ENCODE measurements at regions not wholly inside any gene's neighbourhood (a gene's known extent, or its start where the extent isn't known, plus 50 kb on each side); places are given as distances from the start of the nearest gene placed in this dataset.
"Not testable (repeated sequence)": the region's sequence is repeated elsewhere in the genome, so short reads cannot be mapped to it uniquely, and the experiment has no call there.

DNA sequence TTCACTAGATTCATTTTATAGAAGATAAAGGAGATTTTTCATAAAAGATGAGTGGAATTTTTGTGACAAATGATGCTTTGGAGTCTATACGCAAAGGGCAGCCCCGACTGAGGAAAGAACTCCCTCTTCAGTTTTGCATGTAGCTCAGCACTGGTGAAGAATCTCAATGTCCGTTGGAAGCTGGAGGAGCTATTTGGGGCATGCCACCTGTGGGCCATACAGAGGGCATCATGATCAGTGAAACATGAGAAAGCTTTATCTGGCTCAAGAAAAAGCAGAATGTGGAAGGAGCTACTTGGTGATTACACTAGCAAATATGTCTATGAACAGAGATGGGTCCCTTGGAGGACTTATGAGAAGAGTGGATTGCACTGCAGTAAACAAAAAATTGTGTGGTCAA, 1359.3 kb downstream of the REEP3 start:
- no peaks in the 10 kb centered on the region for H3K27me3 ChIP-seq (replicated peaks)
- in situ Hi-C loops (cut with HindIII; ENCODE audit: low pct_ligation_motif_present, low sequenced_read_pairs), result no loop called here
- no peak for DNase-seq
- H3K4me3 ChIP-seq (ENCODE audit: low read depth, low read length), result no peak overlapping the region
- H3K36me3 ChIP-seq (replicated peaks), result no peaks in the 10 kb centered on the region
- no peak for TF ChIP-seq CTCF (IDR thresholded peaks at IDR 0.05; ENCODE audit: low read depth, low read length, missing control alignments)
- no peak overlapping the region for H3K27ac ChIP-seq

DNA sequence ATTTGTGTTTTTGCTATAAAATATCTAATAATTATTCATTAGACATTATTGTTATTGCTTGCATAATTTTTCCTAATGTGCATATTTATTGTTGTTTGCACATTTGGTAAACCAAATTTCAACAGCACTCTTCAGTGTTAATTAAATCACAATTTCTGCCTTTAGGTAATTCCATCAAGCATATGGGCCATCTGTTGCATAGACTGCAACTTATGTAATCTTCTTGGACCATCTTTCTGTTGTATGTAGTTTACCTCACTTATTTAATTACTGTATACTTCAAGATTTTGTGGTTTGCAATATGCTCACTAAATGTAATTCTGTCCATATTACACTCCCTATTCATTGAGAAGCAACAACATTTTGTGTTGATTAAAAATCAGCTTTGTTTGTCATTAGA, 1360.1 kb downstream of the REEP3 start:
- no peak for DNase-seq
- no peak overlapping the region for H3K4me3 ChIP-seq (ENCODE audit: low read depth, low read length)
- no peak overlapping the region for H3K27ac ChIP-seq
- no peaks in the 10 kb centered on the region for H3K36me3 ChIP-seq (replicated peaks)
- no peaks in the 10 kb centered on the region for H3K27me3 ChIP-seq (replicated peaks)
- TF ChIP-seq CTCF (IDR thresholded peaks at IDR 0.05; ENCODE audit: low read depth, low read length, missing control alignments), result no peak
- in situ Hi-C loops (cut with HindIII; ENCODE audit: low pct_ligation_motif_present, low sequenced_read_pairs), result no loop called here

GRCh38 chr10:64896582-64896981, 1375.4 kb downstream of the REEP3 start:
- Histone ChIP-seq H3K36me3 (replicated peaks) (no peaks in the 10 kb centered on the region), H3K4me3 (ENCODE audit: low read depth, low read length) (no peak overlapping the region), H3K27ac (no peak overlapping the region), H3K27me3 (replicated peaks) (no peaks in the 10 kb centered on the region)
- no peak for DNase-seq
- no peak for TF ChIP-seq CTCF (IDR thresholded peaks at IDR 0.05; ENCODE audit: low read depth, low read length, missing control alignments)
- in situ Hi-C loops (cut with HindIII; ENCODE audit: low pct_ligation_motif_present, low sequenced_read_pairs), result no loop called here

- in situ Hi-C loops (cut with HindIII; ENCODE audit: low pct_ligation_motif_present, low sequenced_read_pairs); H3K27ac ChIP-seq; H3K4me3 ChIP-seq (ENCODE audit: low read depth, low read length); H3K27me3 ChIP-seq (replicated peaks); H3K36me3 ChIP-seq (replicated peaks); DNase-seq: not testable (repeated sequence)
These were observed 1385.1 kb downstream of the REEP3 start for GRCh38 chr10:64906311-64906710.

DNA sequence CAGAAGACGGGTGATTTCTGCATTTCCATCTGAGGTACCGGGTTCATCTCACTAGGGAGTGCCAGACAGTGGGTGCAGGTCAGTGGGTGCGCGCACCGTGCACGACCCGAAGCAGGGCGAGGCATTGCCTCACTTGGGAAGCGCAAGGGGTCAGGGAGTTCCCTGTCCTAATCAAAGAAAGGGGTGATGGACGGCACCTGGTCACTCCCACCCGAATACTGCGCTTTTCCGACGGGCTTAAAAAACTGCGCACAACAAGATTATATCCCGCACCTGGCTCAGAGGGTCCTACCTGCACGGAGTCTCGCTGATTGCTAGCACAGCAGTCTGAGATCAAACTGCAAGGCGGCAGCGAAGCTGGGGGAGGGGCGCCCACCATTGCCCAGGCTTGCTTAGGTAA, 1403.1 kb downstream of the REEP3 start:
- H3K4me3 ChIP-seq (ENCODE audit: low read depth, low read length); H3K27me3 ChIP-seq (replicated peaks); in situ Hi-C loops (cut with HindIII; ENCODE audit: low pct_ligation_motif_present, low sequenced_read_pairs): not testable (repeated sequence)

DNA sequence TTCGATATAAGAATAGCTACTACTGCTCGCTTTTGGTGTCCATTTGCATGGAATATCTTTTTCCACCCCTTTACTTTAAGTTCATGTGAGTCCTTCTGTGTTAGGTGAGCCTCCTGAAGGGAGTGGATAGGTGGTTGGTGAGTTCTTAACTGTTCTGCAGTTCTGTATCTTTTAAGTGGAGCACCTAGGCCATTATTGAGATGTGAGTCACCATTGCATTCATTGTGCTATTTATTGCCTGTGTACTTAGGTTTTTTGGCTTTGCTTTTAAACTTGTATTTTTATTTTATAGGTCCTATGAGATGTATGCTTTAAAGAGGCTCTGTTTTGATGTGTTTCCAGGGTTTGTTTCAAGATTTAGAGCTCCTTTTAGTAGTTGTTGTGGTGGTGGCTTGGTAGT, 1430.8 kb downstream of the REEP3 start:
- H3K4me3 ChIP-seq (ENCODE audit: low read depth, low read length), result no peak overlapping the region
- TF ChIP-seq CTCF (IDR thresholded peaks at IDR 0.05; ENCODE audit: low read depth, low read length, missing control alignments), result no peak
- H3K36me3 ChIP-seq (replicated peaks), result no peaks in the 10 kb centered on the region
- DNase-seq, result no peak
- H3K27me3 ChIP-seq (replicated peaks), result no peaks in the 10 kb centered on the region
- no peak overlapping the region for H3K27ac ChIP-seq
- in situ Hi-C loops (cut with HindIII; ENCODE audit: low pct_ligation_motif_present, low sequenced_read_pairs), result no loop called here

More for the DNA sequence above, 1403.1 kb downstream of the REEP3 start:
- not testable (repeated sequence) for DNase-seq; H3K36me3 ChIP-seq (replicated peaks); H3K27ac ChIP-seq

DNA sequence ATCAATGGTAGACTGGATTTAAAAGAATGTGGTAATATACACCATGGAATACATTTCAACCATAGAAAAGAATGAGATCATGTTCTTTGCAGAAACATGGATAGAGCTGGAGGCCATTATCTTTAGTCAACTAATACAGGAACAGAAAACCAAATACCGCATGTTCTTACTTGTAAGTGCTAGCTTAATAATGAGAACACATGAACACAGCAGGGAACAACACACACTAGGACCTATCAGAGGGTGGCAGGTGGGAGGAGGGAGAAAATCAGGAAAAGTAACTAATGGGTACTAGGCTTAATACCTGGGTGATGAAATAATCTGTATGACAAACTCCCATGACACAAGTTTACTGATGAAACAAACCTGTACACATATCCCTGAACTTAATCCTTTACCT, 1435.2 kb downstream of the REEP3 start:
- H3K36me3 ChIP-seq (replicated peaks), result no peaks in the 10 kb centered on the region
- in situ Hi-C loops (cut with HindIII; ENCODE audit: low pct_ligation_motif_present, low sequenced_read_pairs), result no loop called here

More for the DNA sequence above, 1435.2 kb downstream of the REEP3 start:
- Histone ChIP-seq H3K27me3 (replicated peaks) (no peaks in the 10 kb centered on the region), H3K4me3 (ENCODE audit: low read depth, low read length) (no peak overlapping the region), H3K27ac (no peak overlapping the region)
- DNase-seq, result no peak
- TF ChIP-seq CTCF (IDR thresholded peaks at IDR 0.05; ENCODE audit: low read depth, low read length, missing control alignments), result no peak
